ENCODE measurements at regions not wholly inside any gene's neighbourhood (a gene's known extent, or its start where the extent isn't known, plus 50 kb on each side); places are given as distances from the start of the nearest gene placed in this dataset.

DNA sequence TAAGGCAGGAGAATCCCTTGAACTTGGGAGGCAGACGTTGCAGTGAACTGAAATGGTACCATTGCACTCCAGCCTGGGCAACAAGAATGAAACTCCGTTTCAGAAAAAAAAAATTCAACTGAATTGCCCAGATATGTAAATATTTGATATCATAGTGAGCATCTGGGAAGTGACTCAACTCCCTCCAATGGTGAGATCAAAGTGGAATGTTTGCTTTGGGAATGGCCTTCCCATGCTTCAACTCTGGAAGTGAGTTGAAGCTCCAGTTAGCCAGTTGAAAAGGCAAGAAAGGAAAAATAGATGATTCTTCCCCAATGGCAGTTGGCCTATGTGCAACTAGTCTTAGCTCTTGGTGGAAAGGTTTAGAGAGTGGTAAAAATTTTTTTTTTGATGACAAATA is 131.6 kb upstream of the CMC1 start:
- no peak for DNase-seq

DNA sequence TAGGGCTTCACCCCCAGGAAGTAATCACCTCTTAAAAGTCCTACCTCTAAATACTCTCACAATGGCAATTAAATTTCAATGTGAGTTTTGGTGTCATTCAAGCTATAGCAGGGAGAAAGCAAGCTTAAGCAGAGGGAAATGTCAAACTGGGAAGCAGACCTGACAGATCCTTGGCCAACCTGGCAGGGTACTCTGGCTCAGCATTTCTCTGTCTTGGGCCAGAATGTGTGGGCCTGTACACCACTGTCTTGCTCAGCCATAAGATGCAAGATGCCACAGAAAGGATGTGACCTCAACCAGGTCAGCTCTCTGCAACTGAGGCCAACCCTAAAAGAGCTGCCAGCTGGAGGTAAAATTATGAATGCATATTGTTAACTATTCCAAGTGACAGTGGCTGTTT is 130.6 kb upstream of the CMC1 start:
- no peak for DNase-seq

GRCh38 chr3:28114893-28115292 is 126.5 kb upstream of the CMC1 start:
- DNase-seq, result no peak

- no peak for DNase-seq
Measured at GRCh38 chr3:28115316-28115715, 126.1 kb upstream of the CMC1 start.

- no peak for DNase-seq
Measured at GRCh38 chr3:28117598-28117997, 123.8 kb upstream of the CMC1 start.

- DNase-seq, result no peak
Measured at GRCh38 chr3:28118087-28118486, 123.3 kb upstream of the CMC1 start.

DNA sequence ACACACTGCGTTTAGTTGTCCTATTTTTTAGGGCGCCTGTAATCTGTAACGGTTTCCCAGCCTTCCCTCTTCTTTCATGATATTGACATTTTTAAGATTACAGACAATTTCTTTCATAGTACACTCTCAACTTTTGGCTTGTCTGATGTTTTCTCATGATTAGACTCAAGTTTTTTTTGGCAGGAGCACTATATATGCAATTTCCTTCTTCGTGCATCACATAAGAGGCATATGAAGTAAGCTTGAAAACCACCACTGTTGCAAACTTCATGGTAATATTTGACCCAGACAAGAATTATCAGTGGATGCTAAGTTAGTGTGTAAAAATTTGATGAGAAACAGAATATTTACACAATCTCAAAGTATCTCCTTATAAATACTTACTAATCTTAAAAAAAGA is 119.2 kb upstream of the CMC1 start:
- DNase-seq, result no peak

DNA sequence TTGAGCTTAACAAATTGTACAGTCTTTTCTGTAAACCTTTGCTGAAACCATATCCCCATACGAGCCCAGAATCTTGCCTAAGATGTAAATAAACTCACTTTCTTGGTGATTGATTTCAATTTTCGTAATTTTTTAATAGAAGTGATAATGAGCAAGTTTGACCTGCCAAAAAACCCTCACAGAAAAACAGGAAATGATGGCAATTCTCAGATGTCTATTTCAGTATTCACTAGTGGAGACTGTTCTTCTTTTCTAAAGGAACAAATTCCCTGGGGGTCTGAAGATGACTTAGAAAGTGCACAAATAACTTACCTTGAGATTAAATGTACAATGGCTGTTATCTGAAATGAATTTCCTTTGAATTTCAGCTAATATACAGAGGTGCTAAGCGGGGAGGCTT is 116.5 kb upstream of the CMC1 start:
- no peak for DNase-seq

DNA sequence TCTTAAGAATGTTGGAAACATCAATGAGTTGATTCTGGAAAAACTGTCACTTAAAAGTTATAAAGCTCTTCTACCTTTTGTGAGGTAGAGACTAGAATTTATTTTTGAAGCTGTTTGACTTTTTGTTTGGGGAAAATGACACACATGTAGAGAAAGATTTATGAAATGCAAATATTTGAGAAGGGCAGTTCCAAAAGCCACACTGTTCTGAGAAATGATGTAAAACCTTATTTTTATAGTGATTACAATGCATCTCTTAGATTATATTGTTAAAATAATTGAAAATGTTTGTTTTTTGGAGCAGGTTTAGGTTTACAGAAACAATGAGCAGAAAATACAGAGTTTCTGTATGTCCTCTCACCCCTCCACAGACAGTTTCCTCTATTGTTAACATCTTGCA is 116.1 kb upstream of the CMC1 start:
- no peak for DNase-seq

DNA sequence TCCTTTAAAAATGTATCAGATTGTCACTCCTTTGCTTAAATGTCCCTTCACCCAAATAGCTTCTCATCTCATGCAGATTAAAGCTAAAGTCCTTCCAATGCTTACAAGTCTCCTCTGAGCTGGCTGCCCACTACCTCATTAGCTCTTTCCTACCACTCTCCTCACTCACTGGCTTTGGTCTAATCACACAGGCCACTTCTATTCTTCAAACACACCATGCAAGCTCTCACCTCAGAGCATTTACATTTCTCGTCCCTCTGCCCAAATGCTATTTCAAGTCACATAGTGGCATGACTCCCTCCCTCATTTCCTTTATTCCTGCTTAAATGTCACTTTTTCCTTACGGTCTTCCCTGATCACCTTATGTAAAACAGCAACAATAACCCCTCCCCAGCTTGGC is 110.6 kb upstream of the CMC1 start:
- no peak for DNase-seq

DNA sequence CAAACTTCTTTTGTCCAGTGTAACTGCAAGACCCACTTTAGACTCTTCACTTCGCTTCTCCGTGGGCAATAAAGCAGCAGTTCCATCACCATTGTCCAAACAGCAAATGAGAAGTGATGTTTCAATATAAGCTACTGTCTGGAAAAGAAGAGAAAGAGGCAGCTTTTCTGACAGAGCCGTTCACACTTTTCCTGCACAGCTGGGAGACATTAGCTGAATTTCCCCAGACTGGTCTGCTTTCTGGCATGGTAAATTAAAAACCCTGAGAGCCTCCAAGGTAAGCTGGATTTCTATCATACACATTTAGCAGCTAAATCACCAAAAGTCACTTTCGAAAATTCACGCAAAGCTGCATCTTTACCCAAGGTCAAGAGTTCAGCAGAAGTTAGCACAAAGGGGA is 108.5 kb upstream of the CMC1 start:
- DNase-seq, result no peak

- no peak for DNase-seq
Measured at GRCh38 chr3:28134198-28134597, 107.2 kb upstream of the CMC1 start.

DNA sequence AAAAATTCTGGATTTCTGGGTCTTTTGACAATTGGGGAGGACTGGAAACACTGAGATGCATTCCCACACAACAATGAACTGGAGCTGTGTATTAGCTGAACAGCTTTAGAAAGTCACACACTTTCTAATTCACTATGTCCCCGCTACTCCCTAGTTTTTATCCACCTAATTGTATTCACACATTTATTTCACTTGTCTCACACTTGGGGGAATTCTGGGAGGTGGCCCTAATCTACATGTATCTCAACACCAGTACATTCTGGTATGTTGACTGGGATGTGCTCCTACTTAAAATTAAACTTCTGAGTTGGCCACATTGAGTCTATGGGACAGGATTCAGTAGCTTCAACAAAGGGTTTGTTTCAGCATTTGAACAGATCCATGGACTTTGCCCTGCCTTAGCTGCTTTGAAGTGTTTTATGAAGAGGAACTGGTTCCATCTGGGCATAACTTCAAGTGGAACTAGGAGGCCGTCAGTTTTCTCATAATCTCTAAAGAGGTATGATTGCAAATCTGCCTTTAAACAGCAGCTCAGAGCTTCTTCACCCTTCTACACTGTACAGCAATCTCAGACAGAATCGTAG is 106.5 kb upstream of the CMC1 start:
- DNase-seq, result no peak

DNA sequence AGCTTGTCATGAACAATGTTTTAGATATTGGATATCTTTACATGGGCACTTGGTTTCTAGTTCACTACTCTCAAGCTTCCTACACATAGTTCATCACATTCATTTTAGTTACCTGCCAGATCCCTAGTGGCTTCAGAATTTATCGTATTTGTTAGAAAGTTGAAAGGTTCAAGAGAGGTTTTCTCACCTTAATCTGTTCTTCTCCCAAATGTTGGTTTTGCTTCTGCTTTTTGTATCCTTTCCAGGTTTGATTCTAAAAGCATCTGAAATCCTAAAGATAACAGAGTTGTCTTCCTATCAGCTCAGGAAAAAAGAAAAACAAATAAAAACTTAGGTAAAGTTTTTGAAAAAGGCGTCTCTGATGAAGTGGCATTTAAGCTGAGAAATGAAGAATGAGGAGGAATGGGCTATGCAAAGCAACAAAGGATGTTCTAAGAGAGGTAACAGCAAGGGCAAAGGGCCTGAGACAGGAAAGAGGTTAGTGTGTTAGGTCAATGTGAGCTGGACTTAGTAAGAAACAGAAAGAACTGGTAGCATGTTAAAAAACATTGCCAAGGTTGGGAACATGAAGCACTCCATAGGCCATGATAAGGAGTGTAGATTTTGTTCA is 104.7 kb upstream of the CMC1 start:
- no peak for DNase-seq

DNA sequence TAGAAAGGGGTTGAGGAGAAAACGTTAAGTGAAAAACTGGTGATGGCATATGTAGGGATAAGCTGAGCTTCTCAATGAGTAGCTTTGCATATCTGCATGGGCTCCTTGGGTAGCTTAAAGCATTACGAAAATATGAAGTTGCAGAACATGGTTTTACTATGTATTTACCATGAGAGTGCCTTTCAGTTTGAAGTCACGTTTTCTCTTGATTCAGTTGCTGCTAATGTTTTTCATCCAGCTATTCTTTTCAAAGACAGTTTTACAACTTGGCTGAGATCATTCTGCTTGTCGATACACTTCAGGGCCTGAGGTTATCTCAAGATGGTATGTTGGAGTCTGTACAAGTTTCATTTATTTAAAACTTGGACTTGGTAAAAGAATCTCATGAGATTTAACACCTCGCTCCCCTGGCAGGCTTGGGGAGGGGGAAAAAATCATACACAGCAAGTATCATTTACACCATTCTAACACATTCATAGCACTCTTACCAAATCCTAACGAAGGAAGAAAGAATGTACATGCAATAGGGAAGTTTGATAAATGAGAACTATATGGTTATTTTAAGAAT is 103.3 kb upstream of the CMC1 start:
- no peak for DNase-seq

GRCh38 chr3:28139288-28139687 is 102.1 kb upstream of the CMC1 start:
- DNase-seq, result no peak

- DNase-seq, result no peak
Measured at GRCh38 chr3:28139967-28140634, 101.3 kb upstream of the CMC1 start.

GRCh38 chr3:28140664-28141063 is 100.8 kb upstream of the CMC1 start:
- no peak for DNase-seq

DNA sequence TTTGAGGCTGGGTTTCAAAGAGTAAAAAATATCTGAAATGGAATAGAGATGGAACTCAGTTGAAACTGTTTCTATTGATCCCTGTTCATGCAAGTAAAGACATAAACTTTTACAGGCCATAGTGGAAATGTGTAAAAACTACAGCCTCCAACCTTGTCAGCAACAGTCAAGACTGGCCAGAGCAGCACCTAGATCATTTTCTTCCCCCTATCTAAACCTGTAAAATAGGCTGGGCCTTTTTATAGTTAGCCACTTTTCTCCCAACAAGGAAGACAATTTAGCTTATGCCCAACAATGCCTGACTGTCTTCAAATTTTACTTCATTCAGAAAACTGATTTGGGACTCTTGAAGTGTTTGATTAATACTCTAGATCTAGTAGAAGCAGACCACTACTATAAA is 91.5 kb upstream of the CMC1 start:
- no peak for DNase-seq

DNA sequence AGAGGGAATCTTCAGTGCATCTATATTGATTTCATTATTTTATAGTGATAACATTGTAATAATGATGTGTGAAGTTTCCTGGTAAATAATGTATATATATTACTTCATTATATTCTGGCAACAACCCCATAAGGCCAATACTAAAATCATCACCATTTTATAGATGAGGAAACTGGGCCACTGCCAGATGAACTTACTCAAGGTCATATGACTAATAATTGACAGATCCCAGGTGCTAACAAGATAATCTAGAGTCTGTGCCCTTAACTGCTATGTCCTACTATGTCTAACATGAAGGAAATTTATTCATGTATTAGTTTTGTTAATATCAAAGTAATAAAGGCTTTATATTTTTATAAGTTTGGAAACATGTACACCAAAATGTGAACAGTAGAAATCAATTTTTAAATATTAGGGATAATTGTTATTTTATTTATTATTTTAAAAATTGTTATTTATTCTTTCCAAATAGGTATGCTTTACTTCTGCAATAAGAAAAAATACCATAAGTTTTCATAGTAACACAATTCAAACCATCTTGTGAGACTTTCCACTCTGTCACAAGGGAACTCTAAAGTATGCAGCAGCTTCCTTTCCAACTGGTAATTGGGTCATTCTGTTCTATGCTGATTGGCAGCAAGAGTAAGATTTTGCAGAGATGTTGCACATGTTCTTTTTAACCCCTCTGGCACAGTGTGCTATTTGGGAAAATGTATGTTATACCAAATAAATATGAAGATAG is 90.8 kb upstream of the CMC1 start:
- no peak for DNase-seq

DNA sequence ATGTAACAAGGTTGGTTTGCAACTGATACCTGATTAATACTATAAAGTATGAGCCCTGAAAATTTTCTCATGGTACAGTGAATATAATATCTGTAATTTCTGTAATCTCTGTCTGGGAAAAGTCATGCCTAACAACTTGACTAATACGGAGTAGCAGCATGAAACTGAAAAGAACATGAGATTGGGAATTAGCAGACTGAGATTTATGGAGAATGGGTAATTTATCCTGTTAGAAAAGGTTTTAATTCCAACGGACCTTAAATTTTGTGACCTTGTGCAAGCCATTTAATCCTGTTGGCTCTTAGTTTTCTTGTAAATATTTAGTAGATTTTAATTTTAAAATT is 90.2 kb upstream of the CMC1 start:
- DNase-seq, result no peak

DNA sequence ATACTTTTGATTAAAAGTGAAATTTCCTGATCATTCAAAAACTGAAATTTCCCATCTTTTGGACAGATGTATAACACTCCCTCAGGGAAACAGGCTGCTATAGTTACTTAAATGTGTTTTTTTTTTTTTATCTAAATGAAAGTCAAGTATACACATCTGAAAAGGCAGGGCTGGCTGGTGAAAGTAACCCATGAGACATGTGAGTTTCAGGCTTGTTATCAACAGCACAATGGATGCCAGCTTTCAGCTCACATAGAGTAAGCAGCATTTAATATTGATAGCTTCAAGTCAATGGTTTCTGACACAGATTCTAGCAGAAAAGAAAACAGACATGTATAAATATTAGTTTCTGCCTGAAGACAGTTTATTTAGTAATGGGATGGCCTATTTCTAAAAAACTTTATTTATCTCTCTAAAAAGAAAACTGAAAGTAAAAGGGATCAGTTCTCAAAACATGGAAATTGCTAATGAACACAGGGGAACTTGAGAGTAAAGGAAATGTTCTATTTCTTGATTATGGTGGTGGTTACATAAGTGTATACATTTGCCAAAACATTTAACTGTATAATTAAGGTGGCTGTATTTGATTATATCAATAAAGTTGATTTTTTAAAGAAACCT is 89.7 kb upstream of the CMC1 start:
- no peak for DNase-seq

DNA sequence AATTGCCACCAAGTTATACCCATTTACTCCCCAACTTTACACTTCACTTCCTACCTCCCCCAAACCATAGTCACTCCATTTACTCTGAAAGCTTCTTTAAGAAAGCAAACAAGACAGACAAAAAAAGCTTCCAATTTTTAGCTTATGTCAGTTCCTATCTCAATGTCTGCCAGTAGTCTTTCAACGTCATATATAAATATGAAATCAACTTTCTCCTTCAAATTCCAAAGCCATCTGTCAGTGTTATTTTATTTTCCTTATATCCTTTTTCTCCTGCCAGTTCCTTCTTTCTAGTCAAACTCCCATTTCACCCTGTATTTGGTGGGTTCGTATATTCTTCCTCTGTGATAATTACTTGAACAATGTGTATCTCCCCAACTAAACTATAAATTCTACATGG is 85.8 kb upstream of the CMC1 start:
- no peak for DNase-seq

Measured in islet precursor cell (in vitro differentiated cells).